Occipital lobe (tissue), 1 donor: ENCODE measurements at regions not wholly inside any gene's neighbourhood (a gene's known extent, or its start where the extent isn't known, plus 50 kb on each side); places are given as distances from the start of the nearest gene placed in this dataset.

Experiments
- DNase-seq: peaks from one replicate; lab custom pipeline; 2025; lab: John Stamatoyannopoulos, UW

GRCh38 chr3:10702961-10703740 is 112.9 kb upstream of the SLC6A11 start:
- peak; percentile 75 for DNase-seq

- no peak for DNase-seq
Observed at GRCh38 chr3:10703875-10704274, 112.2 kb upstream of the SLC6A11 start.

GRCh38 chr3:10706156-10706739 is 109.8 kb upstream of the SLC6A11 start:
- no peak for DNase-seq

DNA sequence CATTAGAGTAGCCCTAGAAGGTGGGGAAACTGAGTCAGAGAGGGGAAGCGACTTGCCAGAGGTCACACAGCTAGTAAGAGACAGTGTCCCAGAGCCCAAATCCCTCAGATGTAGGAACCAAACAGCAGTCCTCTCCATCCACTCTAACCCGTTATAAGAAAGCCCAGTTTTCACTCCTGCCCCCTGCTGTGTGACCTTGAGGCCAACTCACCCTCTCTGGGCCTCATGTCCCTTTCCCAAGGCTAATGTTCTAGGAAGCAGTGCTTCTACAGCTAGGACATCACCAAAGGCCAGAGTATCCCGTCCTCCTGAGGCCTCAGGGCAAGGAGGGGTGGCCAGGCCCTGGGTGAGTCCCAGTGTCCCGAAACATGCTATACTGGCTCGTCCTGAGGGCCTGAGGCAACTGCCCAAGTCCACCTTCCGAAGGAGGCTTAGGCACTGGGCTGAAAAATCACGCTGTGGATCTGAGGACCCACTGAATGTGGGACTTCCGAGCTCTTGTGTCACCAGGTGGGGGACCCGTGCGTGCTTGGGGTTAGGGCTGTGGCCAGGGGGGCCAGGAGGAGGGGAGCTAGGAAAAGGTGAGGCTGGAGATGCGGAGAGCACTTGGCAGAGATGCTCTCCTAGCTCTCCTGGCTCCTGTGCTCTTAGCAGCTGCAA is 109.2 kb upstream of the SLC6A11 start:
- no peak for DNase-seq

- no peak for DNase-seq
Observed at GRCh38 chr3:10707400-10708215, 108.4 kb upstream of the SLC6A11 start.

- no peak for DNase-seq
Observed at GRCh38 chr3:10708216-10708893, 107.7 kb upstream of the SLC6A11 start.

DNA sequence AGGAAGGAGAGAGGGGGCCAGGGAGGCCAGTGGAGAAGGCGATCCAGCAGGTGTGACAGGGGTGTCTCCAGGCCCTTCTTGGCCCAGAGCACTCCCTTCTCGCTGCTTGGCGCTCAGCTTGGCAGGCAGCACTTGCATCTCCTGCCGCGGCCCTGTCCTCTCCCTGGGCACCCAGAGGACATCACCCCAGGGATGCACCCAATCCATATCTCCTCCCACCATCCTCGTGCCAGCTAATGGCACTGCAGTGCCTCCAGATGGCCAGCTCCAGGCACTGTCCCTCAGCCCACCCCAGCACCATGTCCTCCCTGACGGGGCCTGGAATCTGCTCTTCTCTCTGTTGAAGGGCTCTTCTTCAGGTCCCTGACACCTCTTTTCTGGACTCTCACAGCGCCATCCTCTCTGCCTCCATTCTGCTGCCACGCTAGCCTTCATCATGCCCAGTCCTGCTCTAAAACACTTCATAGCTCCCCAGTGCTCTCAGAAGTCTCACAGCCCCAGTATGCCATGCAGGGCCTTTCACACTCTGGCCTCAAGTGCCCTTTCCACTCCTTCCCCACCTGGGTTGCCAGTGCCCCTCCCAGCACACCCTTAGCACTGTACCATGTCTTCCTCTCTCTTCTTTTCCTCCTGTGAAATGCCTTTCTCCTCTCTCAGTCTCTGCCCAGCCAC is 106.8 kb upstream of the SLC6A11 start:
- DNase-seq = no peak

DNA sequence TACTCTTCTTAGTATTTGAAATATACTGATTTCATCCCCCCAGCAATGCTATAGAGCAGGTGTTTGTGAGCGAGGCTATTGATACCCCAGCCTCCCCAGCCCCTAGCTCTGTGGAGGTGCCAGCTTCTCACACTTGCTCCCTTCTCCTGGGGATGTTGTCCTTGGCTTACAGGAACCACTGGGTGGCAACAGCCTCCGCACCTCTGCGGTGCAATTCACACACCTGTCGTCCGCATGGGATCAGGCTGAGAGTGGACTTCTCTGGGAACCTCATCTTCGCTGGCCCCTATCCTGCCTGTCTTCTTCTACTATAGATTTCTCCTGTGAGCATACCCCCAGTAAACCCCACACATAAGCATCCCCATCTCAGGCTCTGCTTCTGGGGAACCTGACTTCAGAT is 103.9 kb upstream of the SLC6A11 start:
- no peak for DNase-seq

- no peak for DNase-seq
Observed at GRCh38 chr3:10713656-10714055, 102.4 kb upstream of the SLC6A11 start.

DNA sequence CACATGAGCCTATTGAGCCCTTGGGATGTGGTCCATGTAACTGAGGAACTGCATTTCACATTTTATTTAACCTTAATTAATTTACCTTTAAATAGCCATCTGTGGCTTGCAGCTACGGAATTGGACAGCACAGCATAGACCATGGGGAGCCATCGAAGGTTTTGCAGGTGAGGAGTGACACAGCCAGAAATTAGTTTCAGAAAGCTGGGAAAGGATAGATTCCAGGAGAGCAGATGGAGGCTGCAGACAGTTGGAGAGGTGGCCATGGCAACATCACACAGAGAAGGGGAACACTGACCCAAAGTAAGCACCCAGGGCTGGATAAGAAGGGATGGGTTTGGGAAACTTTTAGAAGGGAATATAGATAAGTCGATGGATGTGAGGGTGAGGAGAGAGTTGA is 100.1 kb upstream of the SLC6A11 start:
- DNase-seq = no peak

- no peak for DNase-seq
Observed at GRCh38 chr3:10716964-10717363, 99.1 kb upstream of the SLC6A11 start.

- DNase-seq = no peak
Observed at GRCh38 chr3:10717756-10718155, 98.3 kb upstream of the SLC6A11 start.

GRCh38 chr3:10721101-10721500 is 94.9 kb upstream of the SLC6A11 start:
- DNase-seq = no peak

- DNase-seq = peak; percentile 45
Observed at GRCh38 chr3:10722911-10723310, 93.1 kb upstream of the SLC6A11 start.

DNA sequence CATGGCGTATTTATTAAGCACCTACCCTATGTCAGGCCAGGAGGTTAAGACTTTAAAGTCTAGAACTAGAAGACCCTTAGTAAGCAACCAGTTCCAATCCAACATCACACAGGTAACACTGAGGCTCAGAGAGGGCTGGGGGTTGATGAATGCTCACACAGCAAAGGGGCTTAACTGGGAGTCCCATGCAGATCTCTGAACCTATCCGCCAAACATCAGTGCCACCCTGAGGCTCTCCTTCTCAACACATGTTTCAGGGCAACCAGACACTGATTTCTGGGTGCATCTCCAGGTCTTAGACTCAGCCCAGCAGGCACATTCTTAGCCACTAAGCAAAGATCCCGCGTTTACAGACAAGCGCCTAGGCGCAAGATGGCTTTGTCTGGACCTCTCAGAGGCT is 92.0 kb upstream of the SLC6A11 start:
- no peak for DNase-seq

DNA sequence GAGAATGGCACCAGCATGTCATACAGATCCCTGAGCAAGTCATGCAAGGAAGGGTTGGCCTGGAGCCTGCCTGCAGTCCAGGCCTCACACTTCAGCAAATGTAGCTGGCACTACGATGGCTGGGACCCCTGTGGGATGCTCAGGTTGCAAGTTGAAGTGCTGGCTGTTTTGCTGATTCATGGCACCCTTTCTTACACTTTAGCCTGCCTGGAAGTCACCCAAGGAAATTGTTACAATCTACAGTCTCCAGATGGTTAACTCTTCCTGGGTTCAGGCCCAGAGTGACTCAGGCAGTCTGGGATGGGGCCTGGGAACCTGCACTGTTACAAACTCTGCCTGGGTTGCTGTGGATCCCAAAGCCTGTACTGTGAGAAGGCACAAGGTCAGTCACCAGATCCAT is 91.0 kb upstream of the SLC6A11 start:
- no peak for DNase-seq

GRCh38 chr3:10725846-10726245 is 90.2 kb upstream of the SLC6A11 start:
- DNase-seq = no peak

DNA sequence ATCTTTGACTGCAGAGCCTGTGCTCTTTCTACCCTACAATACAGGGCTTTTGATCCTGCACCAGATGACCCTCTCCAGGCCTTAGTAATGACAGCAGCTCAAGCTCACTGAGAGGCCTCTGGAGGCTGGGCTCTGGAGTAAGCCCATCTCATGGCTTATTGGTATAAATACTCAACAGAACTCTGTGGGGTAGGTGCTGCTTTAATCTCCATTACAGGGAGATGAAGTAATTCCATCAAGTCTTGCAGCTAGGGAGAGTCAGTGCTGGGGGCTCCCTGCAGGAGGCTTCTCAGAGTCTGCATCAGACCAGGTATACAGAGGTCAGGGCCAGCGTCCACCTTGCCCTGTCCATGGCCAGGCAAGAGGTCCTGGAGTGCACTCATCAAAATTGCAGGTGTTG is 89.2 kb upstream of the SLC6A11 start:
- no peak for DNase-seq

GRCh38 chr3:10729439-10729838 is 86.6 kb upstream of the SLC6A11 start:
- DNase-seq = no peak

DNA sequence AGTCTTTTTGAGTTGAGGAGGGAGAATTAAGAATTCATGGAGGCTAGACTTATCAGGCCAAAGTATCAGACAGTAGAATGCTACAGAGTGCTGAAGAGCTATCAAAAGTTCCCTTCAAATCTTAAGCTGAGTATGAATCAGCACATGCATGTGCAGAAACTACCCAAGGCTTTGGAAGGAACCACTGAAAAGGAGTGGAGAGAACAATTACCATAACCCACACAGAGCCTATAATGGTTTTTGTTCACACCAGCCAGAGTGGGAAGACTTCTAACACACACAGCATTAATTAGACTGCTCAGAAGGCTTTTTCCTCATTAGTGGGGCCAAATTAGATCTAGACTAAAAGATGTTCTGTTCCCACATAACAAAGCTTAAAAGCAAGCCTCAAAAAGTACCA is 83.7 kb upstream of the SLC6A11 start:
- DNase-seq = no peak

DNA sequence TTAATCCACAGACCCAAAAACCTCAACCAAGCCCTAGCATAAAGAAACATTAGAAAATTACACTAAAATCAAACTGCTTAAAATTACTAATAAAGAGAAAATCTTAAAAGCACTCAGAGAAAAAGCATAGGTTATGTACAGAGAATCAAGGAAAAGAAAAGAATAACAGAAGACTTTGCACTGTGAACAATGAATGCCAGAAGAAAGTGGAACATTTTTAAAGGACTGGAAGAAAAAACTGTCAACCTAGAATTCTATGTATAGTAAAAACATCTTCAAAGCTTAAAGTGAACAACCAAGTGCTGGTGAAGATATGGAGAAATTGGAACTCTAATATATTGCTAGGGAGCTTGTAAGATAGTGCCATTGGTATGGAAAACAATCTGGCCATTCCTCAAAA is 82.7 kb upstream of the SLC6A11 start:
- no peak for DNase-seq
